Right renal cortex interstitium (tissue), 3 donors: ENCODE measurements at regions not wholly inside any gene's neighbourhood (a gene's known extent, or its start where the extent isn't known, plus 50 kb on each side); places are given as distances from the start of the nearest gene placed in this dataset.
"Not testable (repeated sequence)": the region's sequence is repeated elsewhere in the genome, so short reads cannot be mapped to it uniquely, and the experiment has no call there.

Experiments used
- DNase-seq, 3 donors: peaks; one replicate each; pipeline ENCODE4 v3.0.0-alpha.2; 2013; ENCODE audit warnings: low read depth in 3 of 3, low spot score in 2 of 3

GRCh38 chr5:143594902-143595818 lies 191.7 kb upstream of the NR3C1 start:
- no peak for DNase-seq

DNA sequence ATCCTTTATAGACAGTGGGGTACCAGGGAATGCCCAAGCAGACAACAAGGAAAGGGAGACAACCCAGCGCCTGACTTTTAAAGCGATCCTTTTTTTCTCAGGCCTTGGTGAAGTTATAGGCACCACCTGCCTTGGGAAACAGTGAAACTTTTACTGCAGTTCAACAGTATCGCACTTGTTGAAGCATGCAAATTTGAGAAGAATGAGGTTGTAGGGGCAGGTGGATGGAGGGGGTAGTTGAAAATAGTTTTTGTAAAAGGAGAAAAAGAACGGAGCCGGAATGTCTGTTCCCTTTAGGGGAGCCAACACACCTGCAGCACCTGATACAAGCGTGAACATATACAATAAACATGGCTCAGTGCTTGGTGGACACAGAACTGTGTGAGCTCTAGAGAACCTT lies 190.2 kb upstream of the NR3C1 start:
- no peak for DNase-seq

- no peak for DNase-seq
Measured at GRCh38 chr5:143592648-143593047, 189.2 kb upstream of the NR3C1 start.

DNA sequence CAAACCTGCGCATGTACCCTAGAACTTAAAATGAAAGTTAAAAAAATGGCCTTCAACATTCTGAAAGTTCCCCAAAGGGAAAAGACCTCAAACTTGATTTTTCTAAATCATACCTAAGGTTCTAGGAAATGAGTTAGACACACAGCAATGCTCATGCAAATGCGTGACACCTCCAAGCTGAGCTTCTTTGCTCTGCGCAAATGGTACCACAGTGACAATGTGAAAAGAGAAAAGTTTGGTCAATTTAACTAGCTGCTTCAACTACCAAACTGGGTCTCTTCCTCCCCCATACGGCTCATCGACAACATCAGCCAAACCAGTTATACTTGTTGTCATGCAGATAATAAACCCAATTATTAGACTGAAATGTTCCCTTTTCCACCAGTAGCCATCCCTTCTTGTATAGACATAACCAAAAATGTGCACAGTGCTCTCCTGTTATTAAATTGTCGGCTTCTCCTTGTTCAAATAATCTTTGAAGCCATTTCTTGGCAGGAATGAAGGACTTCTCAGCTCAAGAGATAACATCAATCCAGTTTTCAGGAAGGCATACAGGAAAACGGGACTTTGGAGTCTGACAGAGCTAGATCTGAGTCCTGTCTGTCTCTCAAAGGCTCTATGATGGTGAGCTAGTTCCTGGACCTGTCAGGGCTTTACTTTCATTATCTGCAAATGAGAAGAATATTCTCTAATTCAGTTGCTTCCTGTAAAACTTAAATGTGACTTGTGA lies 185.6 kb upstream of the NR3C1 start:
- DNase-seq = no peak

GRCh38 chr5:143588121-143588520 lies 184.6 kb upstream of the NR3C1 start:
- DNase-seq = not testable (repeated sequence)

GRCh38 chr5:143586781-143587362 lies 183.4 kb upstream of the NR3C1 start:
- DNase-seq = no peak

DNA sequence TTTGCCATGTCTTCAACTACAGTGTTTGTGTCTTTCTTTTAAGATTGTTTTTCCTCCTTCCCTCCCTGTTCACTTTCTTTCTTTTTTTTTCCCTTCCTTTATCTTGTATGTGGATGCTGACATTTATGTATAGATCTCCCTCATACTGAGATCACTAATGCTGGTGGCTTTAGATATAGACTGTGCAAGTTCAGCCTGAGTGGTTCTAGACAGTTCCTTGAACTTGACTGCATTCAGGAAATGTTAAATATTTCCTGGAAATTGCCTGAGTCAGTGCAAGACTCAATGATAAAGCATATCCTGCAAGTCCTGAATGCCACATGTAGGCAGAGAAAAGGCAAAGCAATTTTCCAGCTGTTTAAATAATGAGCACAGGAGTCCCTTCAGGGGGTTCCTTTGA lies 182.5 kb upstream of the NR3C1 start:
- DNase-seq = no peak

DNA sequence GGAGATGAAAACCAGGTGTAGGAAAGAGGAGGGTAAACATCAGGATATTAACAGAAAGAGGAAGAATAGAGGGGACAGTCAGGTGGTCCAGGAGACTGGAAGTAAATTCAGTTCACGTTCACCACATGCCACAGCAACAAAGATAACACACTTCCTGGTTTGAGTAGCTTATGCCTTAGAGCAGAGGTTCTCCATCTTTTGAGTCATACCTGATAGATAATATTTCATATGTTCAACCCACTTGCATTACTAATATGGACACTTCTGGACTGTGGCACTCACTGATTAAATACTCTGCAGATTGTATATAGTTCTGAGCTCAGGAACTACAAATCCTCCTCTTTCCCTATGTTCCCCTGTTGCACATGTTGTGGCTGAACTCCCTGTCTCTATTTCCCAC lies 179.9 kb upstream of the NR3C1 start:
- DNase-seq = no peak

DNA sequence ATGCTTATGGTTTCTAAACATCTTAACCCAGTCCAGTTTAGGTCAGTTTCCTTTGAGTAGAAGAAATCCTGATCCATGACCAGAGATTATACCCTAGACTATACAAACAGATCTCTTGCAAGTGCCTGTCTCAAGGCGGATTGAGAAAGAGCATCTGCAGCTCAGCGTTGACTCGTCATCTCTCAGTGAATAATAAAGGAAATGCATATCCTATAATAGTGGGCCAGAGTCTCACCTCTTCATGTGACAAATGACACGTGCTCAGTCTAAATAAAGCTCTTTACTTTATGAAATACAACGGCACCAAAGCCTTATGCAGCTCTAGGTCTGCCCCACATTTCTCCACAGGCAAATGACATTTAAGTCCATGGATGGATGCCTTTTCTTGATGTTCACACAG lies 179.4 kb upstream of the NR3C1 start:
- DNase-seq = no peak

DNA sequence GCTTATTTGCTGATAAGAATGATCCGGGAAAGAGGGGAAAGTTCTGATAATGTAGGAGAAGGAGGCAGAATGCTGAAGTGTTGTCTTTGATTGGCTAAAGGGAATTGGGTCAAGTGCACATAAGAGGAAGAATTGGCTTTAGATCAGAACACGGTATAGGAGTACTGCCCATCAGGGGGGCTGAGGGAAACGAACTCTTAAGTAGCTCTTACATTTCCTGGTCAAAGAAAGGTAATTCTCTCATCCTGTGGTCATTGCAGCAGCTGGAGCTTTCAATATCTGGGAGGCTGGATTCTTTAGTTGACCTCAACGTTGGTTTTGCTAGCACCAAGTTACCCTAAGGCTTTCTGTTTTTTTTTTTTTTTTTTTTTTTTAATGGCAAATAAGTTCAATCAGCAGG lies 178.7 kb upstream of the NR3C1 start:
- DNase-seq = no peak

DNA sequence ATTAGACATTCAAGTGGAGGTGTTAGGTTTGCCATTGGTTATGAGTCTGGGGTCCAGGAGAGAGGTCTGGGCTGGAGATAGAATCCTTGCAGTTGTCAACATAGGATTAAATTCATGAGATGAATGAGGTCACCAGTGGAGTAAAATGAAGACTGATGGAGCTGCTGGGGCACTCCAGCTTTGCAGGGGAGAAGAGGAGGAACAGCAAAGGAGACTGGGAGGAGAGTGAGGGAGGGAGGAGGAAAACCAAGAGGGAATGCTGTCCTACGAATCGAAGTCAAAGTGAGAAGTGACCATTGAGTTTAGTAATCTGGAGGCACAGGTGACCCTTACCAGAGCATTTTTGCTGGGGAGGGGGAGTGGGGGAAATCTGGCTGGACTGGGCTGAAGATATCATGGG lies 178.2 kb upstream of the NR3C1 start:
- no peak for DNase-seq

- DNase-seq = no peak
Measured at GRCh38 chr5:143581147-143581546, 177.7 kb upstream of the NR3C1 start.

DNA sequence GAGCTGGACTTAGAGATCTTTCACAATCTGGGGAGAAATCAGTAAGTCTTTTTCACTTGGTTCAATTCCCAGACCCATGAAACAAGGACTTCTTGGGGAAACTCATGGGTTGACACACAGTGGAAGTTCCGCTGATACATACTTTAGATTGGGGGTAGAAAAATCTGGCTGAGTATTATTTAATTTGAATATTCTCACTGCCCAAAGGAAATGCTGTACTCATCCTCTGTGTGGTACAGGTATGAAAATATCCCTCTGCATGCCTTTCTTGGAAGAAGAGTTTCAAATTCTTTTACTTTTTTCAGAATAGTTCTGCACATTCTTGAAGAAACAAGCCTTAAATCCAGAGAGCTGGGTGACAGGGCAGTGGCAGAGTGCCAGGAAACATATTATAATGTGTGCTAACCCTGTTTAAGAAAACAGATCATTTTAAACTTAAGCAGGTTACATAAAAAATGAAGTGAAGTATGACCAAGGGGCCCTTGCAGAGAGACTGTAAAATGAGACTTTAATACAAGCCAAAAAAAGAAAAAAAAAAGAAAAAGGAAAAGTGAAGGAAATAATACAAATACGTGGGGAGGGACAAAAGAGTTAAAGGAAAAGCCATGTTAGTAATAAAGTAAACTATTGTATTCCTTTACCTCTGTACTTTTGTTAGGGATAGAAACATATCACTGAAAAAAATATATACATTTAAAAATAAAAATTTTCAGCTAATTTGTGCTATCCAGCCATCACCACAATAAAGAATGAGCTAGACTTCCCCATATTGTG lies 173.4 kb upstream of the NR3C1 start:
- peak in 2 of 3 donors; percentile 55 to 57 for DNase-seq

DNA sequence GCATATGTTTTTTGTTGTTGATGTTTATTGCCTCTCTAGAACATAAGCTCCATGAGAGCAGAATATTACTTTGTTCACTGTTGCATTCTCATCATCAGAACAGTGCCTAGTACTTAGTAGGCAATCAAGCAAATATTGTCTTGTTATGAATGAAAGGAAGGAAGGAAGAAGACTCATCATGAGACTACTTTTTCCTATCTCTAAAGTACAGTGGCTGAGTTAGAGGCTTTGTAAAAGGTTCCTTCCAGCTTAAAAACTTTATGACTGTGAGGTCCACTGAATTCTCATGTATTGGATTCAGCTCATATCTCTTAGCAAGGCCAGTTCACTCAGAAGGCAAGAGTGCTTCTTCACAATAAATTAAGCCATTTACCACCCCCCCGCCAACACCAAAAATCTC lies 171.8 kb upstream of the NR3C1 start:
- no peak for DNase-seq

DNA sequence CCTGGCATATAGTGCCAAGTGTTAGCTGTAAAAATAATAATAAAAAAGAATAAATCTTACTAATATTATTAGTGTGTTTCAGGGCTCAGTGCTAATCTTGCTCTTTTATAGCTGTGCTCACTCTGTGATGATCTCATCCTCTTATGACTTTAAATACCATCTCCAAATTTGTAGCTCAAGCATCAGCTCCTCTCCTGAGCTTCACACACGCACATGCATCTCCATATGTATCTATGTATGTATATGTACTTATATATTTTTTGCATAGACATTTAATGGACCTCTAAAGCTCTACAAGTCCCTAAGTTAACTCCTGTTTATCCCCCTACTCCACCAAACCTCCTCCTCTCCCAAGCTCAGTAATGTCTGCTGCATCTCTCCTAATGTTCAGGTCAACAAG lies 170.8 kb upstream of the NR3C1 start:
- DNase-seq = no peak

DNA sequence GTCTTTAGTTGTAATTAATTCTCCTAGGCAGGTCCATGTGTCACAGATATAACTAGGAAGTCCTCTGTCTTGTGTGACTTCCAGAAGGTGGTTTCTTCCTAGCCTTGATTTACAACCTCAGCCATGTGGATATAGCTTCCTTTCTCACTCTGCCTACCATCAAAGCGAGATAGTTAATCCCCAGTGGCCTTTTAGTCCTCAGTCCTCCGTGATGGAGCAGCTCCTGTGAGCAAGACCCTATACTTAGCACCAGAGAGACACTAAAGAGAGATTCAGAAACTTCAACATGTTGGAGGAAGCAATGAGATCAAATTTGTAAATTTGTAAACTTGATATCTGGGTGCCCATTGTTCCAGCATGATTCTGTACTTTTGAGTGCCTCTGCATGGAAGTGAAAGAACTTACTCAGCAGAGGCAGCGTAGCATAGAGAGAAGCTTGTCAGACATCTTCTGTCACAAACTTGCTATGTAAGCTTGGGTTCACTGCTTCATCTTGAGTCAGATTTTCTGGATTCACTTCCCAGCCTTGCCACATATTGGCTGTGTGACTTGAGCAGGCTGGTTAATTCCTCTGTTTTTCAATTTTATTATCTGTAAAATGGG lies 170.2 kb upstream of the NR3C1 start:
- DNase-seq = no peak

DNA sequence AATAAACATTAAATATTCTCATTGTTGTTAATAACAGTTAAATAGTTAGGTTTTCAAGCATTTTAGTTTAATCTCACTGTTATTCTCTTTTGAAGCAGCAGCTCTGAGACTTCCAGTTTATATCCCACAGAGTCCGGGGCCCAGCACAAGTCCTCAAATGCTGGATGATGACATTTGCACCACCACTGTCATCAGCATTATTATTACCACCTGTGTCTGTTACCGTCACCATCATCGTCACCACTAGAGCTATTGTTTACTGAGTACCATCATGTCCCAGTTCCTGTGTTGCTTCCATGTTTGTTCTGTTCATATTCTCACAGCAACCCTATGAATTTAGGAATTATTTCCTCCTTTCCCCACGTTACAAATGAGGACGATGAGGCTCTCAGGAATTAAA lies 169.2 kb upstream of the NR3C1 start:
- no peak for DNase-seq

DNA sequence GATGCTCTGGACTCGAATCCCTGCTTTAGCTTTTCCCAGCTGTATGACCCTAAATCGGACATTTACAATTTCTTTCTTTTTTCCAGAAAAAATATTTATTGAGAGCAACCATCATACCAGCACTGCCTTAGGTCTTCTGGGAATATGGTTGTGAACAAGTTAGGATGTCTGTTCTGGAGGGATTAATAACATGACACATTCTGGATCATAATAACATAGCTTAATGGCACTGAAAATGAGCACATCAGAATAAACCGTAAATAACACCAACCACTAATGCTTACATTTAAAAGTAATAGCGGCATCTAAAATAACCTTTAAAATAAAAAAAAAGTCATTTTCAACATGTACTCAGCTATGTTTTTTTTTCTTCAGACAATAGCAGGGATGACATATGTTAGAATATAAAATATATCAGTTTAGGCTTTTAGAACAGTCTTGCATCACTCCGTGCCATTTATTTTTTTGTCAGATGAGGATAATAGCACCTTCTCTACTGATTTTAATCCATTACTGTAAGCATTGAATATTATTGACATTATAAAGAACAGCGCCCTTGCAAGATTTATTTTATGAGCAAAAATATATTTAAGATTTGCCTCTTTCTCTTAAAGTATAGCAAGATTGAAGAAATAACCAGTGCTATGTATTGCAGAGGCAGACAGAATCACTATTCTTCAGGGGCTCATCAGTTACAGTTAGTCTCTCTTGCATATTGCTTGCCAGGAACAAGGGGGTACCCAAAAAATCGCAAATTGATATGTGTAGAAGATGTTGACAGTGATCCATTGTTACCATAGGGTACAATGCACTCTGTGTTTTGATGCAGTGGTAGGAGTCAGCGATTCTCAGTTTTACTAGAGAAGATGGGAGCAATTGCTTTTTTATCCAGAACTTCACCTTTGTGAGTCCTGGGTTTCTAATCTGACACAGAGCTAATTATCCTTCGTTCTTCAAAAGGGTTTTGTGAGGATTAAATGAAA lies 168.4 kb upstream of the NR3C1 start:
- no peak for DNase-seq

DNA sequence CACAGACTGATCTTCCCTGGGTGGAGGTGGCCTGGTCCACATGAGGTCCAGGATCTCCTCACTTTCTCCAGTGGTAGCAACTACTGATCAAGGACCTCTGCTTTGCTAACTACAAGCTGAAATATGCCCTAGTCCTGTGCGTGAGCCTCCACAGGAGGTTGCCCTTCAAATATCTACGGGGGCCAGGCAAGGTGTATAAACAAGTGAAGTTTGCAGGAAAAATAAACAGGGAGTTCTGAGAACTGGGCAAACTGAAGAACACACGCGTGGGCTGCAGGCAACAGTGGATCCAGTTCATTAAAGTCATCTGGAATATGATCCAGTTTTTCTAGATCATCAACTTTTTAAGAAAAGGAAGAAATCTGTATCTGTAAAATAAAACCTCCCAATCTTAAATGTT lies 167.5 kb upstream of the NR3C1 start:
- DNase-seq = no peak
